ENCODE measurements at regions not wholly inside any gene's neighbourhood (a gene's known extent, or its start where the extent isn't known, plus 50 kb on each side); places are given as distances from the start of the nearest gene placed in this dataset.

DNA sequence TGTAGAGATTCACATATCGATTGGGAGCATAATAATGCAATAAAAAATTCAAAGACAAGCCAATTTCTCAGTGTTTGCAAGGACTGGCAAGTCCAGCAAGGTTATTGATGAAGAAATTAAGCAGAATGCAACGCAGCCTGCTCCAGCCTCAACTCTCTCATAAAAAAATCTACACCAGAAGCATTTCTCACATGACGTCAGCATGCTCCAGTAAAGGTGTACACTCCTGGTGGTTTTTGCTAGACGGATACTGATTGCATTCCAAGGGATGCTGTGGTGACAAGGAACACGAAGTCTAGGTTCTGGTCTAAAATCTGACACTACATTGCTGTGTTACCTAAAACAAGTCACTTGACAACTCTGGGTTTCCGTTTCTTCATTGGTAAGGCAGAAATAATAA lies 131.9 kb upstream of the PRNP start:
- DNase-seq: no peak
- Histone ChIP-seq H3K9me3 (peaks cover 0 to 6% (median 2%) of the 10 kb centered on the region in 4 donors), H3K27me3 (peaks cover 0 to 6% (median 0%) of the 10 kb centered on the region in 3 donors), H3K36me3 (no peaks in the 10 kb centered on the region), H3K27ac (no peak overlapping the region), H3K4me3 (no peak overlapping the region), H3K4me1 (no peaks in the 10 kb centered on the region)
- 66 to 86% (median 72%) methylated on average over 6 of the region's 6 CpGs for WGBS, 5 donors
- intact Hi-C loops (cut with DNase I; ENCODE audit: low total_unique reads): no loop called here
- no peak for TF ChIP-seq EP300 (IDR thresholded peaks at IDR 0.05)

DNA sequence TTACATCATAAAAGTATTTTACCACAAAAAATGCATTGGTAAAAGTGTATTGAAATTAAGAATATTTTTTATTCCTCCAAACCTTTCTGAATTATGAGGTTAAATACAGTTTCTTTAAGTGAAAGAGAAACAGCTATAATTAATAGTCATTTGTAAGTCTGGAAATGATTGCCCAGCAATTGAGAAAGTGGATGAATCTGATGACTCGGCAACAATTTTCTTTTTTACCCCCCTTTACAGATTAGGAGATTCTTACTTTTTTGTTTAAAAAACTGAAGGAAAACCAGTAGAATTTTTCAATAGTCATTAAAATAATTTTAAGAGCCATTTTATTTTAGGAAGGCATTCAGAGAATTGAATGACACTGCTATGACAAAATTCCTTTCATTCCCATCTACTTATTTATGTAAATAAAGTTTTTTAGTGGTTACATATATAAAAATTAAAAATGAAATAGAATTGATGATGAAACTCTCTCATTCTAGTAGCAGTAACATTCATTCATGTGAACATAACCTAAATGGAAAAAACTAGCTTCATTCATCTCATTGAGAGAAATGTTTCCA lies 134.1 kb upstream of the PRNP start:
- intact Hi-C loops (cut with DNase I; ENCODE audit: low total_unique reads): no loop called here
- Histone ChIP-seq H3K27me3 (peaks cover 0 to 6% (median 0%) of the 10 kb centered on the region in 3 donors), H3K4me3 (no peak overlapping the region), H3K36me3 (no peaks in the 10 kb centered on the region), H3K9me3 (peaks cover 0 to 9% (median 4%) of the 10 kb centered on the region in 4 donors), H3K4me1 (no peaks in the 10 kb centered on the region), H3K27ac (no peak overlapping the region)
- 76 to 89% (median 83%) methylated on average over 1 of the region's 1 CpG for WGBS, 5 donors
- TF ChIP-seq, protein P1, sequence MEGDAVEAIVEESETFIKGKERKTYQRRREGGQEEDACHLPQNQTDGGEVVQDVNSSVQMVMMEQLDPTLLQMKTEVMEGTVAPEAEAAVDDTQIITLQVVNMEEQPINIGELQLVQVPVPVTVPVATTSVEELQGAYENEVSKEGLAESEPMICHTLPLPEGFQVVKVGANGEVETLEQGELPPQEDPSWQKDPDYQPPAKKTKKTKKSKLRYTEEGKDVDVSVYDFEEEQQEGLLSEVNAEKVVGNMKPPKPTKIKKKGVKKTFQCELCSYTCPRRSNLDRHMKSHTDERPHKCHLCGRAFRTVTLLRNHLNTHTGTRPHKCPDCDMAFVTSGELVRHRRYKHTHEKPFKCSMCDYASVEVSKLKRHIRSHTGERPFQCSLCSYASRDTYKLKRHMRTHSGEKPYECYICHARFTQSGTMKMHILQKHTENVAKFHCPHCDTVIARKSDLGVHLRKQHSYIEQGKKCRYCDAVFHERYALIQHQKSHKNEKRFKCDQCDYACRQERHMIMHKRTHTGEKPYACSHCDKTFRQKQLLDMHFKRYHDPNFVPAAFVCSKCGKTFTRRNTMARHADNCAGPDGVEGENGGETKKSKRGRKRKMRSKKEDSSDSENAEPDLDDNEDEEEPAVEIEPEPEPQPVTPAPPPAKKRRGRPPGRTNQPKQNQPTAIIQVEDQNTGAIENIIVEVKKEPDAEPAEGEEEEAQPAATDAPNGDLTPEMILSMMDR (IDR thresholded peaks at IDR 0.05): no peak
- TF ChIP-seq POLR2A (IDR thresholded peaks at IDR 0.05) (no peak), EP300 (IDR thresholded peaks at IDR 0.05) (no peak), POLR2AphosphoS5 (IDR thresholded peaks at IDR 0.05) (no peak)
- DNase-seq: no peak

GRCh38 chr20:4550740-4551139 lies 135.5 kb upstream of the PRNP start:
- peaks cover 0 to 6% (median 0%) of the 10 kb centered on the region in 3 donors for H3K27me3 ChIP-seq
- peaks cover 0 to 9% (median 4%) of the 10 kb centered on the region in 4 donors for H3K9me3 ChIP-seq
- H3K27ac ChIP-seq: no peak overlapping the region
- no peaks in the 10 kb centered on the region for H3K4me1 ChIP-seq
- H3K4me3 ChIP-seq: no peak overlapping the region
- intact Hi-C loops (cut with DNase I; ENCODE audit: low total_unique reads): no loop called here
- no peaks in the 10 kb centered on the region for H3K36me3 ChIP-seq
- TF ChIP-seq, protein P1 (IDR thresholded peaks at IDR 0.05): no peak
- no peak for TF ChIP-seq EP300 (IDR thresholded peaks at IDR 0.05)
- no peak for TF ChIP-seq POLR2A (IDR thresholded peaks at IDR 0.05)
- no peak for TF ChIP-seq POLR2AphosphoS5 (IDR thresholded peaks at IDR 0.05)
- no peak for DNase-seq
- WGBS, 5 donors: 75 to 93% (median 81%) methylated on average over 1 of the region's 1 CpG

GRCh38 chr20:4549711-4550259 lies 136.5 kb upstream of the PRNP start:
- Histone ChIP-seq H3K27me3 (peaks cover 0 to 6% (median 0%) of the 10 kb centered on the region in 3 donors), H3K27ac (no peak overlapping the region), H3K36me3 (no peaks in the 10 kb centered on the region), H3K4me3 (no peak overlapping the region), H3K9me3 (peaks cover 0 to 9% (median 4%) of the 10 kb centered on the region in 4 donors), H3K4me1 (no peaks in the 10 kb centered on the region)
- 43 to 62% (median 50%) methylated on average over 4 of the region's 4 CpGs for WGBS, 5 donors
- no peak for DNase-seq
- intact Hi-C loops (cut with DNase I; ENCODE audit: low total_unique reads): no loop called here
- TF ChIP-seq EP300 (IDR thresholded peaks at IDR 0.05): no peak
- TF ChIP-seq, protein P1 (IDR thresholded peaks at IDR 0.05): no peak
- no peak for TF ChIP-seq POLR2A (IDR thresholded peaks at IDR 0.05)
- no peak for TF ChIP-seq POLR2AphosphoS5 (IDR thresholded peaks at IDR 0.05)

GRCh38 chr20:4548552-4548951 lies 137.7 kb upstream of the PRNP start:
- Histone ChIP-seq H3K4me3 (no peak overlapping the region), H3K9me3 (peaks cover 0 to 9% (median 4%) of the 10 kb centered on the region in 4 donors), H3K4me1 (no peaks in the 10 kb centered on the region), H3K27ac (no peak overlapping the region), H3K27me3 (peaks cover 0 to 6% (median 0%) of the 10 kb centered on the region in 3 donors), H3K36me3 (no peaks in the 10 kb centered on the region)
- intact Hi-C loops (cut with DNase I; ENCODE audit: low total_unique reads): no loop called here
- 87 to 96% (median 94%) methylated on average over 2 of the region's 2 CpGs for WGBS, 5 donors
- no peak for DNase-seq
- no peak for TF ChIP-seq POLR2A (IDR thresholded peaks at IDR 0.05)
- TF ChIP-seq, protein P1 (IDR thresholded peaks at IDR 0.05): no peak
- TF ChIP-seq EP300 (IDR thresholded peaks at IDR 0.05): no peak
- no peak for TF ChIP-seq POLR2AphosphoS5 (IDR thresholded peaks at IDR 0.05)
